ENCODE measurements at regions not wholly inside any gene's neighbourhood (a gene's known extent, or its start where the extent isn't known, plus 50 kb on each side); places are given as distances from the start of the nearest gene placed in this dataset.

DNA sequence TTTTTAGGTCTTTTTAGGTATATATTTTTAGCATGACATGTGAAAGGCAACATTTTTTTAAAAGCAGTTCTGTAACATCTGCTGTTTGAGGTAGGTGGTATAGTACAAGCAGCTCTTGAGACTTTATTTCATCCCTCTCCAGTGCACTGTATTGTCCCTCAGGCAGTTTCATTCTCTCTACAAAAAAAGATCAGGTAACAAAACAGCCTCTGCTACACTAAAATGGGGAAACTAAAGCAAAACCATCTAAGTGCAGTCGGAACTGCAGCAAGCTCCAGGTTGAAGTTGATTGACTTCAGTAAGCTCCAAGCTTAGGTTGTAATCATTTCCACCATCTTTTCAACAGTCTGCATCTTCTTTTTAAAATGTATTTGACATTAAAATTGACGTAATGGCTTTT, 195.6 kb downstream of the DEPDC1B start:
- Mint-ChIP-seq H3K27ac (no peak overlapping the region), H3K9me3 (ENCODE audit: insufficient read depth) (no peaks in the 10 kb centered on the region), H3K4me1 (peaks cover 23% of the 10 kb centered on the region), H3K4me3 (no peak overlapping the region), H3K27me3 (no peaks in the 10 kb centered on the region)
- Histone ChIP-seq H3K27me3 (replicated peaks in 1 of 4; ENCODE audit: control extremely low read depth in 1 of 4, control insufficient read depth in 3 of 4, insufficient read depth in 4 of 4, low read length in 3 of 4) (no peaks in the 10 kb centered on the region), H3K4me1 (ENCODE audit: control insufficient read depth in 2 of 2, insufficient read depth in 2 of 2, low read length in 2 of 2) (peaks cover 4 to 14% of the 10 kb centered on the region in 2 donors), H3K9ac (ENCODE audit: low read length) (no peak overlapping the region), H3K4me2 (replicated peaks; ENCODE audit: low read depth, low read length, poor library complexity, severe bottlenecking) (no peak overlapping the region), H3K79me2 (ENCODE audit: control insufficient read depth, insufficient read depth, low read length) (peaks cover 5% of the 10 kb centered on the region), H3K4me3 (ENCODE audit: control extremely low read depth in 1 of 5, extremely low read depth in 1 of 5, insufficient read depth in 1 of 5, low read depth in 2 of 5, low read length in 4 of 5) (no peak overlapping the region), H3K9me3 (ENCODE audit: control extremely low read depth in 1 of 3, control insufficient read depth in 2 of 3, insufficient read depth in 1 of 3, low read length in 2 of 3) (no peaks in the 10 kb centered on the region), H3K36me3 (replicated peaks in 1 of 2; ENCODE audit: control extremely low read depth in 1 of 2, control insufficient read depth in 1 of 2, extremely low read depth in 1 of 2, insufficient read depth in 2 of 2, low read length in 1 of 2) (peaks cover 0 to 2% of the 10 kb centered on the region in 2 experiments), H4K20me1 (ENCODE audit: control insufficient read depth, insufficient read depth, low read length, poor library complexity, severe bottlenecking) (no peaks in the 10 kb centered on the region), H2AFZ (ENCODE audit: insufficient read depth, low read depth, low read length, poor library complexity, severe bottlenecking) (no peak overlapping the region), H3K27ac (ENCODE audit: low read length in 2 of 2) (no peak overlapping the region)
- CTCF ChIA-PET = interaction anchor here (0.6 kb wide), 1 partner anchor 91 kb away, joined by 3 read pairs; no protein-coding TSS in a partner anchor
- intact Hi-C loops (cut with micrococcal nuclease) = no loop called here
- ATAC-seq (ENCODE audit: low read depth) (no peak), DNase-seq (no peak)
- POLR2A ChIA-PET = no interaction called here
- TF ChIP-seq CTCF (IDR thresholded peaks at IDR 0.05) = no peak
- no peak for TF ChIP-seq EZH2 (IDR thresholded peaks at IDR 0.05; ENCODE audit: borderline replicate concordance, insufficient read depth, low read depth, low read length, poor library complexity, severe bottlenecking)
- WGBS (ENCODE audit: insufficient coverage) = no CpG with 5 or more reads among the region's 2 CpGs

DNA sequence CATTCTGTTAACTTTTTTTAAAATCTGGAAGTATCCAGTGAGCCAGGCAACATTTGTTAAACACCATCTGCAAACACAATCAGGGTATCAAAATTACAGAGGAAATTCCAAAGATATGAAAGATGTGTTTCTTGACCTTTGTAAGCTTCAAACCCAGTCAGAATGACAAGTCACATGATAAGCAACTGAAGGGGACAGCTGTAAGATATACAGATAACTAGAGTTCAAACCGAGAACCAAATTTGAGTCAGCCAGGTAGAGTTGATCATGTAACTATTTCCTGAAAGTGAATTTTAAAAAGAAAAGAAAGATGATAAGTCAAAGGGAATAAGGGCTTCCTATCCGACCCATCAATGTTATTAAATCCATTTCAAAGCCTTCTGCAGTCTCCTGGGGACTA, 196.2 kb downstream of the DEPDC1B start:
- H3K27ac ChIP-seq (ENCODE audit: low read length in 2 of 2) = no peak overlapping the region
- peaks cover 4% of the 10 kb centered on the region for H3K79me2 ChIP-seq (ENCODE audit: control insufficient read depth, insufficient read depth, low read length)
- Mint-ChIP-seq H3K4me3 (no peak overlapping the region), H3K27ac (no peak overlapping the region), H3K4me1 (peaks cover 22% of the 10 kb centered on the region), H3K9me3 (ENCODE audit: insufficient read depth) (no peaks in the 10 kb centered on the region), H3K27me3 (no peaks in the 10 kb centered on the region)
- intact Hi-C loops (cut with micrococcal nuclease) = no loop called here
- H2AFZ ChIP-seq (ENCODE audit: insufficient read depth, low read depth, low read length, poor library complexity, severe bottlenecking) = no peak overlapping the region
- no peak overlapping the region for H3K4me2 ChIP-seq (replicated peaks; ENCODE audit: low read depth, low read length, poor library complexity, severe bottlenecking)
- DNase-seq = no peak
- POLR2A ChIA-PET = no interaction called here
- no peak overlapping the region for H3K9ac ChIP-seq (ENCODE audit: low read length)
- peaks cover 0 to 2% of the 10 kb centered on the region in 2 experiments for H3K36me3 ChIP-seq (replicated peaks in 1 of 2; ENCODE audit: control extremely low read depth in 1 of 2, control insufficient read depth in 1 of 2, extremely low read depth in 1 of 2, insufficient read depth in 2 of 2, low read length in 1 of 2)
- CTCF ChIA-PET = no interaction called here
- H4K20me1 ChIP-seq (ENCODE audit: control insufficient read depth, insufficient read depth, low read length, poor library complexity, severe bottlenecking) = no peaks in the 10 kb centered on the region
- no peak for ATAC-seq (ENCODE audit: low read depth)
- no CpG with 5 or more reads among the region's 2 CpGs for WGBS (ENCODE audit: insufficient coverage)
- TF ChIP-seq CTCF (IDR thresholded peaks at IDR 0.05) (no peak), EZH2 (IDR thresholded peaks at IDR 0.05; ENCODE audit: borderline replicate concordance, insufficient read depth, low read depth, low read length, poor library complexity, severe bottlenecking) (no peak)
- H3K9me3 ChIP-seq (ENCODE audit: control extremely low read depth in 1 of 3, control insufficient read depth in 2 of 3, insufficient read depth in 1 of 3, low read length in 2 of 3) = no peaks in the 10 kb centered on the region
- peaks cover 4 to 14% of the 10 kb centered on the region in 2 donors for H3K4me1 ChIP-seq (ENCODE audit: control insufficient read depth in 2 of 2, insufficient read depth in 2 of 2, low read length in 2 of 2)
- no peaks in the 10 kb centered on the region for H3K27me3 ChIP-seq (replicated peaks in 1 of 4; ENCODE audit: control extremely low read depth in 1 of 4, control insufficient read depth in 3 of 4, insufficient read depth in 4 of 4, low read length in 3 of 4)
- no peak overlapping the region for H3K4me3 ChIP-seq (ENCODE audit: control extremely low read depth in 1 of 5, extremely low read depth in 1 of 5, insufficient read depth in 1 of 5, low read depth in 2 of 5, low read length in 4 of 5)
